NCI-H226 (cell line): ENCODE measurements at regions not wholly inside any gene's neighbourhood (a gene's known extent, or its start where the extent isn't known, plus 50 kb on each side); places are given as distances from the start of the nearest gene placed in this dataset.
"Not testable (repeated sequence)": the region's sequence is repeated elsewhere in the genome, so short reads cannot be mapped to it uniquely, and the experiment has no call there.

Experiments used
- DNase-seq: peaks from one replicate; pipeline ENCODE4 v3.0.0-alpha.2; 2015

- no peak for DNase-seq
These were observed 236.6 kb downstream of the SATB1 start for GRCh38 chr3:18188491-18188890.

GRCh38 chr3:18185624-18186023, 239.5 kb downstream of the SATB1 start:
- no peak for DNase-seq

GRCh38 chr3:18182923-18183322, 242.2 kb downstream of the SATB1 start:
- not testable (repeated sequence) for DNase-seq

- DNase-seq, result no peak
These were observed 245.6 kb downstream of the SATB1 start for GRCh38 chr3:18179521-18179920.

DNA sequence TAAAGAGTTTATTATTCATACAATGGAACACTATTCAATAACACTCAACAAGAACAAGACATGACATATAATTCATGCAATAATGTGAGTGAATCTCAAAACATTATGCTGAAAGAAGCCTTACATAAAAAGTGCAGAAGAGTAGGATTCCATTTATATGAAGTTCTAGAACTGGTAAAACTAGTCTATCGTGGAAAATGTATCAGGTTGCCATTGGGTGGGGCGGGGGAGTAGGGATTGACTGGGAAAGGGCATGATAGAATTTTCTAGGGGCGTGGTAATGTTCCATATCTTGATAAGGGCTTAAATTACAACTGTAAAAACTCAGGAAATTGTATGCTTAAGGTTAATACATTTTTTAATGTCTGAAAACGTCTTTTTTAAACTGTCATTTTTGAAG, 247.9 kb downstream of the SATB1 start:
- no peak for DNase-seq

- DNase-seq, result not testable (repeated sequence)
These were observed 251.2 kb downstream of the SATB1 start for GRCh38 chr3:18173891-18174290.

DNA sequence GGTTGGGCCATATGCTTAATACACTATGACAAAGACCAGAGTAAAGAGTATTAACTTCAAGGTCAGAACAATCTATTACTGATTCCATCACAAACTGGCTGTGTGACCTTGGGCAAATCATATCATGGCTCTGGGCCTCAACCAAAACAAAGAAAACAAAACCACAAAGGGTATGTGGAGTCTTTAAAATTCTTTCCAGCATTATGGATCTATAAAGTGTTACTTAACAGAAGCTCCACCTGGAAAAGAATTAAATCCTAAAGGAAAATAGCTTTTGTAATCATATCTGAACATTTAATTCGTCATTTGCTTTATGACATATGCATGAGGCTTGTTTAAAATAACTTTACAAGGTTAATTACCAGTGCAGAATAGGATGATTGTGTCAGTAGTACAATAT, 265.5 kb downstream of the SATB1 start:
- no peak for DNase-seq

DNA sequence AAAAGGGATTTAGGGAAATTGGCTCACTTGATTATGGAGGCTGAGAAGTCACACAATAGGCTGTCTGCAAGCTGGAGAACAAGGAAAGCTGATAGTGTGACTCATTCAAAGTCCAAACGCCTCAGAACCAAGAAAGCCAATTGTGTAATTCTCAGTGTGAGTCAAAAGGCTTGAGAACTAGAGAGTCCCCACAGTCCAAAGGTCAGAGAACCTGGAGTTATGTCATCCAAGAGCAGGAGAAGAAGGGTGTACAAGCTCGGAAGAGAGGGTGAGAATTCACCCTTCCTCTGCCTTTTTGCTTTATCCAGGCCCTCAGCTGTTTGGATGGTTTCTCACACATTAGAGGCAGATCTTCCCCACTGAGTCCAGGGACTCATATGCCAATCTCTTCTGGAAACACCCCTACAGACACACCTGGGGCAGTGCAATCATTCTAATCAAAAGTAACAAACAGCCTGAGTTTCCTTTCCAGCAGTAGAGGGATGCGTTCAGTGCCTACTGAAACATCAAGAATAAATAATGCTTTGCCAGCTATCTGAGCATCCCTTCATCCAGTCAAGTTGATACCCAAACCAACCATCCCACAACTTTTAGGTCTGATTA, 271.5 kb downstream of the SATB1 start:
- DNase-seq, result peak; percentile 85

DNA sequence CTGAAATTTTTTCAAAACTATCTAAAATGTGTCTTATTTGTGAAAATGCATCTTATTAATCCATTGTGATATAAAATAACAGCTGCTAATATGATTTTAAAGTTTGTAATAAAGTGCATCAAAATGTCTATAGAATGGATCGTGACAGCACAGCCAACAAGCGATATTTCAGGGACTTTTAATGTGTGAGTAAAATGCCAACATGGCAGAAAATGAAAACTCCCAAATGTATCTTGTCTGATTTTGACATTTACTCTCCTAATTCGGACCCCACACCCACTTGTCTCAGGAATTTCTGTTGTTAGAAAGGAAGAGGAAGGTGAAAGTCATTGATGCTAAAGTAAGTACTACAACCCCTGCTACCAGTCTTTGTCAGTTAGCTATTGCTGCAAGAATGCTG, 273.9 kb downstream of the SATB1 start:
- no peak for DNase-seq

DNA sequence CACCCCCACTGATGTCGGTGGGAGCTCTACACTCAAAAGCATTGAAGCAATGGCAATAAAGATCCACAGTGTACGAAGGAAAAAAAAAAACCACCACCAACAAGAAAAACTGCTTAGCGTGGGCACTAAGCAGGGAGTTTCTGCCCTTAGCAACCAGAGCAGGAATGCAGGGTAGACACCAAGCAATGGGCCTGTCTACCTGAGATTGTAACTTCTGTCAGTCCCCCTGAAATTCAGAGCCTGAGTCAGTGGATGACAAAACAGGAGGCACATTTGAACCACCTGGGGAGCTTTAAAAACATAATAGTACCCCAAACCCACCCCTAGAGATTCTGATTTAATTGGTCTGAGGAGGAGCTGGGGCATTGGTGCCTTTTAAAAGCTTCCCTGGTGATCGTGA, 275.2 kb downstream of the SATB1 start:
- DNase-seq, result no peak

DNA sequence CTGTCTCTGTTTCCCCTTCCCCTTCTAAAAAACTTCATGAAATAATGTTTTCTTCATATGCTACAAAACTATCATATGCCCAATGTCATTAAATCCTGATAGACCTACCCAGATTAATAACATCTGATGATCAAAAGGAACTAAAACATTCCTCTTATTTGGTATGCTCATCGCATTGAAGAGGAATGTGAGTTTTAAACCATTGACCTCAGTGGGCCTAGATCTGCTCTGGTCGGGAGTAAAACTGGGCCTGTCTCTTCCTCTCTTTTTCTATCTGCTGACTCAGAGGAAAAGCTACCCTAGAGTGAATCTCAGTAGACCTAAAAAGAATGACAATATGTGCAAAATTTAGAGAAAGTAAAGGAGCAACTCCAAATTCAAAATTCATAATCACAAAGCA, 275.8 kb downstream of the SATB1 start:
- no peak for DNase-seq

DNA sequence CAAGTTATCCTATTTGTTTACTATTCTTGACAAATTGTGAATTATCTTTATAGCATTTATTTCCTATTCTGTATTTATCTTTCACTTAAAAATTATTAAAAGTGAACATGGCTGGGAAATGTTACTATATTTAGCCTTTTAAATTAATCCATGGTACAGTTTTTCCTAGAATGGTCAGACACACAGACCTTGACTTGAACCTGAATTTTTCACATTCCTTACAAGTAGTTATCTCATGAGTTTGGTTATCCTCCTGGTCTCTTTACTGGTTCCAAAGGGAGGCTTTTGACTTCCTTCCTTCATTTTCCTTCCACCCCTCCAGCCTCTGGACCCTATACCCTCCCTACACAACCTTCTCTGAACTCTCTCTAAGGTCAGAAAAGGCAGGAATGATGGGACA, 280.6 kb downstream of the SATB1 start:
- peak; percentile 46 for DNase-seq

DNA sequence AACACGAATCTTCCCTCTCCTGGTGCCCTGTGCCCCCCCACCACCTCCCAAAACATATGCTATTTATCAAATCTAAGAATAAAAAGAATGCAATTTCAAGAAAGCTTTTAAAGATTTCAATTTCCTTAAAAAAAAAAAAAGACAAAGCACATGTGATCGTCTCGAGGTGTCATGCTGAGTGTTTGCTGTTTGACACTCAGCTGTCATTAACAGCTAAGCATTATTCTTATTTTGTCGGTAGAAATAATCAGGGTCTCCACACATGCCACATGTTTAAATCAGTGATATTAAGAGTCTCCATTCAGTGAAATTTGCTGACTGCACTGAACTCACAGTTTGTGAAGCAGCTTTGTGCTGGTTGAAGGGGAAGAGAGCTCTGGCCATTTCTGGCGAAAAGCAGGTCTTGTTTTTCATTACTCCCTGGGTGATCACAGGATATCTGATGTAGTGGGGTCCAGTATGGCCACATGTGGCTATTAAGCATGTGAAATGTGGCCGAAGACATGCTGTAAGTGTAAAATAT, 281.8 kb downstream of the SATB1 start:
- no peak for DNase-seq

- no peak for DNase-seq
These were observed 287.2 kb downstream of the SATB1 start for GRCh38 chr3:18137958-18138357.

DNA sequence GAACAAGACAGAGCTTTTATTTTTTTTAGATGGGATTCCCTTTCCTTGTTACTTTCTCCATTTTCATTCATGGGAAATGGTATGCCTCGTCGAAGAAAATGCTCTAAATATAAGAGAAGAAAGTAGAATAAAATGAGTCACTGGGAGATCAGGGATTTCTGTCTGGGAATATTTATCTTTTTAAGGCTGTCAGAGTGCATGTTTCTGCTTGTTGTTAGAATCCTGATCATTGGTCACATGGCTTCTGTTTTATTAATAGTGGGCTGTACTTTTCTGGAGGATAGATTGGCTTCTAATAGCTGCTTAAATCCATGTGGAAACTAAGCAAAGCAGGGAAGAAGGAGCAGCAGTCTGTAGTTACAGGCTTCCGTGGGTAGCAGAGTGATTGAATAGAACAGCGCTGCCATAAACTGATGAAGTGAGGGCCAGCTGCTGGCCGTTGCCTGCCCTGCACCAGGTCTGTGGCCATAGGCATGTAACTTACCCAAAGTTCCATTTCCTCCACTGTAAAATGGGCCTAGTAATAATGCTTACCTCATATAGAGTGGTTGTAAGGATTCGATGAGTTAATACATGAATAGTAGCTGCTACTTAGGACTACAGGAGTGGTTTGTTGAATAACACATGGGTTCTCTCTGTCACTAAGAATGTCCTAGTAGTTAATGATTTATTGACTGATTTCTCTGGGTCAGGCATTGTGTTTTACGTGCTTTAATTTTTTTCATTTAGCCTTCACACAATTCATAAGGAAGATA, 289.9 kb downstream of the SATB1 start:
- DNase-seq, result no peak

DNA sequence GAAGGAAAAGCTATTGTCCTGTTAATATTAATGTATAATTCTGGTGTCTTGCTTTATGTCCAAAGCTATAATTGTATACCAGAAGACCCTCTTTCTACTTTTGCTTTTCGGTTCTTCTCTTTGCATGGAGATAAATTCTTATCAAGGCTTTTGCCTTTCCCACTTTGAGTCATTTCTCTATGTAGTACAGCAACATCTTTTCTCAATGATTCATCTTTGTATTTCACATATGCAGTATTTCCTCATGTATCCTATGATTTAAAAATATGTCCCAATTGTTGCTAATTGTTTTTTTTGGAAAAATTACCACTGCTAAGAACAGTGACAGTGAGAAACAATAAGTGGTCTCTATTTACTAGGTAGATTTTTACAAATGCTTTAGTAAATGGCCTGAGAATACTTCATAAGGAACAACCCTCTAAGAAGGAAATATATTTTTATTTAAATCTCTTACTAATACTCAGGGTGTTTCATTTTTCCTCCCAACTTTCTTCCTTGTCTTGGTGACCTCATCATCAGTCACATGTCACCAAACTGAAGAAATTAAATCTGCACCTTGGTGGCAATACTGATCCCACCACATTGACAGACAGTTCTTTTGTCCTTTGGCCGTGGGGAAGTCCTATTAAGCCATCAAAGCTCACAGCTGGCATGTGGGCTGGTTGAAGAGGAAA, 290.6 kb downstream of the SATB1 start:
- peak; percentile 62 for DNase-seq

- DNase-seq, result no peak
These were observed 292.1 kb downstream of the SATB1 start for GRCh38 chr3:18132991-18133390.

DNA sequence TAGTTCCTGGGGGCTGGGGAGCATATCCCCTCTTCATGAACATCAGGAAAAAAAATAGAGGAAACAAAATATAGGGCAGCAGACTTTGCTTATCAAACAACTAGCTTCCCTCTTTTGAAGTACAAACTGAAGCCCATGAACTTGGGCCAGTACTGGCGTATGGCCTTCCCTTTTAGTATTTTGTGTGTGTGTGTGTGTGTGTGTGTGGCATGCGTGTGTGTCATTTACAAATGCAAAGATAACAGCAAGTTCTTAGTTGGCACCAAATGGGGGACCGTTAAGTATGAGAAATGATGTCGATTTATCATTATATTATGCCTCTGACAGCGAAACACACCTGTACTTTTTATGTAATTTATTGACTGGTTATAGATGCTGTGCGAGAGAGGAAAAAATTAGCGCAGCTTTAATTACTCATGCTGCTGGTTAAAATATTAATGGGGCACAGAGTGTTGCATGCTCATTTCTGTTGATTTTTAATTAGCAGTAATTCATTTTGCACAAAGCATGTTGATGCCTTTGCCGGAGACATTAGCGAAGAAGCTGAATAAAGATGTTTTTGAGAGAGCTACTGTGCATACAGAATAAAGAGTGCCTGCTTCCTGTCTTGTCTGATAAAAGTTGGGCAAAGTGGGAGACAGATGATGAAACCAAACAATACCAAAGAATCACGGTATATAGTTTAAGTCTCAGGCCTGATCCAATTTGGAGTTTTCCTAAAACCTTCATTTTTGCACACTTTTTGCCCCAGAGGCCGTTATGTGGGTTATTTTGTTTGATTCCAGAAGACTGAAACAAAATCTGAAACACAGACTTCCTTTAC, 297.1 kb downstream of the SATB1 start:
- no peak for DNase-seq

GRCh38 chr3:18127174-18127858, 297.8 kb downstream of the SATB1 start:
- DNase-seq, result no peak

DNA sequence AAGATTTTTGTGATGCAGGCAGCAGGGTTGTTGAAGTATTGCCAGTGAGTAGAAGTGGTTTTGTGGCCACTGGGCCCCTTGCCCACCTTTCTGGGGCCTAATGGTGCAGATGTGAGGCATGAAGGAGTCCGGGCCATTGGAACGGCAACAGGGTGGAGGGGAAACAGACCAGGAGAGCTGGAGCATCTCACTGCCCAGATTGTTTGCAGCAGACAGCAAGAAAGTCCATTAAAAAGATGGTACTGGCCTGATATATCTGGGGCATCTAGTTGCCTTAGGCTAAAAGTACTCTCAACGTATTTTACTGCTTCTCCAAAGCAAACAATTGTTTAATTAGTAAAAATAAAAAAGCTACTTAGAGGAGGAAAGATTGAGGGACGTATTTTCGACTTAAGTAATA, 298.4 kb downstream of the SATB1 start:
- no peak for DNase-seq

GRCh38 chr3:18124501-18124900, 300.6 kb downstream of the SATB1 start:
- DNase-seq, result peak; percentile 76

GRCh38 chr3:18122264-18122663, 302.9 kb downstream of the SATB1 start:
- no peak for DNase-seq

DNA sequence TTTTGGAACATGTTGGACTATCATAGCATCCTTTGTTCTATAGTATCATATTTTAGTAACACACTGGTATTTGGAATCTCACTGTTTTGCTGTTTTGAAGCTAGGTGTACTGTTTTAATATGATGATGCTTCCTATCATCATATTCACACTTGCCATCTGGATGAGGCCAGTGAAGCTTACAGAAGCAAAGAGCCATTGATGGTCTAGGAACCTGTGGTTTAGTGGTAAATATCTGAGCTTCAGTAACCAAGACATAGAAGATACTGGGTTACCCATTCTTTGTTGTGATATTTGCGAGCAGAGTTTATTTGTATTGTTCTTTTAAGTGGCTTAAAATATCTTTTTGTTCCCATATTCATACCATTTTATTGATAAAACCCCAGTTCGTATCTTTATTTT, 304.1 kb downstream of the SATB1 start:
- no peak for DNase-seq
